Stimulated activated CD4-positive, alpha-beta T cell treated with anti-CD3 and anti-CD28 coated beads, Interleukin-12 subunit alpha, Interleukin-12 subunit beta, amount 100 ng/mL, for 4 hours (primary cell): ENCODE measurements at regions not wholly inside any gene's neighbourhood (a gene's known extent, or its start where the extent isn't known, plus 50 kb on each side); places are given as distances from the start of the nearest gene placed in this dataset.

Experiments
- DNase-seq: peaks from one replicate; pipeline ENCODE4 v3.0.0-alpha.2; 2020

DNA sequence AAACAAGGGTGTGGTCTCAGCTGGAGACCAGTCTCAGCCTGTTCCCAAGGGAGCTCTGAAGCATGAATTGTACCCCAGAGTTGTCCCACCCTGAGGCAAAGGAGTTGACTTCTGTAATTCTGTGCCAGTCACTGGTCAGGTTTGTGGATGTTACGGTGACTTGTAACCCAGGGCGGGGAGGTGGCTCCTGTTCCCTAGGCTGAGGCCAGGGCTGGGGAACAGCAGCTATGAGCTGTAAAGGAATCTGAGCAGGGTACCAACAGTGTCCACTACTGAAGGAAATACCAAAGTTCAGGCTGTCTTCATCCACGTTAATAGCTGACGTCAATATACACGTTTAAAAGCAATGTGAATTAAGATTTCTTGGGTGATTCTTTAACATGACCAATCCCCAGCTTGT, 266.2 kb downstream of the ABHD5 start:
- DNase-seq: no peak

DNA sequence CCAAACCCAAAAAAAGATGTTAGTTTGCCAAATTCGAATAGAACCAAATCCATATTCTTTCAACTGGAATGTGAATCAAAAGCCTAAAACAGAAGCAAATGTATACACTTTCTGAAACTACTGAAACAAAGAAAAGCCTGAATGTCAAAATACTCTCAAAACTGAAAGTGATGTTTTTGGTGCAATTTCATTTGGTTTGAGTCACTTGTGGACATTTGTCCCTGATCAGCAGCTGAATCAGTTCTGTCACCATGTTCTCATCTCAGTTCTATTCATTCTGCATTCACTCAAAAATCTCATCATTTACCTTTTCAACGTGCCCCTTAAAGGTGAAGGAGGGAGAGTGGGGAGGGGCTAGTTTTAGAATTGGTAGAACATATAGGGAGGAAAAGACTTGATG, 266.8 kb downstream of the ABHD5 start:
- no peak for DNase-seq

DNA sequence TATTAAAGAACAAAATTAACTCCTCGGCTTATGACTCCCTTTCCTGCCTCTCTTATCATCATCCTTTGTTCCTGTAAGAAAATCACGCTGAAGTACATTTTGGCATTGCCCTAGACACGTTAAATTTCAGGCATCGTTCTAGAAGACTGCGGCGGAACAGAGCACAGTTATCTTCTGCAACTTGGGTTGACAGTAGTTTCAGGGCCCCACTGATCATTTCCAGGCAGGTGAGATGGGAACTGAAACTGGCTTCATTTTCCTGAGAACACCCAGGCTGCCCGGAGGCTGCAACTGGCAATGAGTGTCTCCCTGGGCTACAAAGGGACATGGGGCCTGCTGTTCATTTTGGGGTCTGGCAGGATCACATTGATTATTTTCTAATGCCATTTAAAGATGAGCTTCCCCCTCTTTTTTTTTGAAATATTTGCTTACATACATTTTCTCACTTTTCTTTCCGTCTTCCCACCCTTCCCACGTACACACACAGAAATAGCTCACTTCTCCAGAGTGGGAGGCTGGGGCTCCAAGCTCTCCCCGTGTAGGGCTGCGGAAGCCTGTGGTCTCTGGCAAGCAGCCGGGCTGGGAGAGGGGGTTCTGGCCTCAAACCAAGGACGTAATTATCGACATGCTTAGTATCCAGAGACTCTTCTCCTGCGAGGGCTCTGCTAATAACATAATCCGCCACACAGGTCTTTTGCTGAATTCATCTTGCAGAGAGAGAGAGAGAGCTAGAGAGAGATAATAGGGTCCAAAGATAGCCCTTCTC, 267.4 kb downstream of the ABHD5 start:
- no peak for DNase-seq

DNA sequence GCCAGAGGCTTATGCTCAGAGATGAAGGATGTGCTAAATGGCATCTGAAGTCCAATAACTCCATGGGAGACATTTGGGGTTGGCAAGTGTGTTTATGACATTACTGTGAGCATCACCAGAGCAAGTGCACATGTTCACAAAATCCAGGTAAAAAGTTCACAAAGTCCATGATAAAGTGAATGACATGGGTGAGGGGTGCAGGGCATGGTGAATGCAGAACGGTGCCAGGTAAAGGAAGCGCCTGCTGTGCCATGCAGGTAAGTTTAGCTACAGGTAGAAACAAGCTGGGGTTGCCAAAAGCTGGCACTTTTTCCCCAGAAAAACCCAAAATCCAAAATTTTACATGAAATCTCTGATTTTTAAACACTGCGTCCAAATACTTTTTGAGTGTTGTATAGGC, 268.2 kb downstream of the ABHD5 start:
- DNase-seq: no peak

DNA sequence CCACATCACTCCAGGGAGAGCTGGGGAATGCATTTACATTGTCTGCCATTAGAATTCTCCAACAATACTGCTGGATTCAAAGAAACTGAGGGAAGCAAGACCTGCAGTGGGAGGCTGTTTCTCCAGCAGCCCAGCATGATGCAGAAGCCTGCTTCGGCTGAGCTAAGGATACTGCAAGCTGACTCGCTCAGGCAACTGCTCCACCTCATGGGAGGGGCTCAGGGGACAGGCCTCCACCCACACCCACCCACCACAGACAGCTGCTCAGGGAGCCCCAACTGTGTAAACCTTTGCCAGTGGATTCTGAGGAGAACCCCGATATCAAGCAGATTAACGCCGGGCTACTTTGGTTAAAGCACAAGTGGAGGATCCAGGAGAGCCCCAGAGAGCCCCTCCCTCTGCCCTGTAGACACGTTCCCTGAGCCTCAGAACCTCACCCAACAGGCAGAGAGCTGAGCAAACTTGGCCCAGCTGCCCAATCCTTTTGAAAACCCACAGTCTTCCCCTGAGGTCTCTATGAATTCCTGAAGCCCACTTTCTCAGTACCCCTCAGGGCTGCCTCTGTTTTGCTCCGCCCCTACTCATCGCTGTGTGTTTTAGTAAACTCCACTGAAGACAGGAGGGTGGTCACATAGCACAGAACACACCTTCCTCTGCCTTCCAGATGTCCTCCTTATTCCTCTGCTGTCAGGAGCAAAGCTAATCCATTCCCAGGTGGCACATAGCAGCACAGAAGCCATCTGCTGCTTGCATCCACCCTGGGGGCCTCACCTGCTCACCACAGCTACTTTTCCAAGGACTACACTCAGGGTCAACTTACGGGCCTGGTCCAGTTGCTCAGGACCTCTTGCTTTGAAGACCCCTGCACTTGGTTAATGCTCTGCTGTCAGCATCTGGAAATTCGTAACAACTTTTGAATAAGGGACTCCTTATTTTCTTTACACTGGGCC, 269.0 kb downstream of the ABHD5 start:
- DNase-seq: no peak

DNA sequence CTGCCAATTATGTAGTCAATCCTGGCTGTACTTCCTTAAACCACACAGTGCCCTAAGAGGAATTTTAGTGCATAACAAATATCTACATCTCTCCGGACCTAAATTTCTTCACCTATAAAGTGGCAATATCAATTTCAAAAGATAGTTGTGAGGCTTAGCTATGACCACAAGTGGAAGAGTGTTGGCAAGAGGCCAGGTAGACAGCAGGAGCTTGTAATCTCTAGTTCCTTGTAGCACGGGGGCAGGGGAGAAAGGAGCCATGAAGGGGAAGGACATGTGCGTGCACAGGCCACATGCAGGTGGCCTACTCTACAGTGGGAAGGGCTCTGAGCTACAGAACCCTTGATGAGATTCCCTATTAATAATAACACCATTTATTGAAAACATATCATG, 269.7 kb downstream of the ABHD5 start:
- DNase-seq: no peak

DNA sequence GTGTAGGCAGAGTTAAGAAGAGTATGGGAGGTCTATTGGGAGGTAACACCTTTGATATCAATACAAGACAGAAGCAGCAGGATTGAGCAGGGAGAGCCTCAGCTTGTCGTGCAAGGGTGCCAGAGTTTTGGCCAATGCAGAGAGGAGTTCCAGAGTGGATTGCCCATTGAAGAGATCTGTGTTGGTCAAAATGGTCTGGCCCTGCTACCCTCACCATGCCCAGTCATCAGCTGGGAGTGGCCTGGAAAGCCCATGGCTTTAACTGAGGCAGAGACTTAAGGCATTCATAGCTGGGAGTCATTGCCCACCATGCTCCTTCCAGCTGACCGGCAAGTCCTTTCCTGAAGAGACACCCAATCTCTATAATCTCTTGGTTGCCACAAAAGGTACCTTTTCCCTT, 271.3 kb downstream of the ABHD5 start:
- DNase-seq: no peak

DNA sequence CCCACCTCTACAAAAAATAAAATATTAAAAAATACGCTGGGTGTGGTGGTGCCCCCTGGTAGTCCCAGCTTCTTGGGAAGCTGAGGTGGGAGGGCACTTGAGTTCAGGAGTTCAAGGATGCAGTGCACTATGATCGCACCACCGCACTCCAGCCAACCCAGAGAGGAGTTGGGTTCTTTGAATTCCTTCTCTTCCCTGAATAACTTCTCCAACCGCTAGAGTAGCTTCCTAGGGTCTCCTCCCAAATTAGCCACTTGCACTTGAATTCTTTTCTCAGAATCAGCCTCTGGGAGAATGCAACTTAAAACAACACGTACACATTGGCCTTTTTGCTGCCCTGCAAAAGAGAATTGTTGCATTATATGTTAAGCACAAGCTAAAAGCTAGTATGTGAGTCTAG, 272.5 kb downstream of the ABHD5 start:
- no peak for DNase-seq

DNA sequence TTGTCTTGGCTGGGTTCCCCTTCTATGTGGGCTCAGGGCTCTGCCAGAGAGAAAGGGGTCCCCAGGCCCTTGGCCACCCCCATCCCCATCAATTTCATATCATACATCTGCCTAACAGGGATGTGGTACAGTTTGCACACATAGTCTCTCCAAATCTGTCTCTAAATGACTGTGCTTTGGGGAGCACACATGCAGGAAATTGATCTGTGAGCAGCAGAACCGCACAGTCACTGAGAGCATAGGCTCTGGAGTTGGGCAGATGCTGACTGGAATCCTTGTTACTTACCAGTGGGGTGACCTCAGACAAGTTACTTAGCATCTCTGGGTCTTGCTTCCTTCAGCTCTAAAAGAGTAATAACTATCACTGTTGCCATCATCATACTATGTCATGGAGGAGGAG, 273.9 kb downstream of the ABHD5 start:
- DNase-seq: no peak

DNA sequence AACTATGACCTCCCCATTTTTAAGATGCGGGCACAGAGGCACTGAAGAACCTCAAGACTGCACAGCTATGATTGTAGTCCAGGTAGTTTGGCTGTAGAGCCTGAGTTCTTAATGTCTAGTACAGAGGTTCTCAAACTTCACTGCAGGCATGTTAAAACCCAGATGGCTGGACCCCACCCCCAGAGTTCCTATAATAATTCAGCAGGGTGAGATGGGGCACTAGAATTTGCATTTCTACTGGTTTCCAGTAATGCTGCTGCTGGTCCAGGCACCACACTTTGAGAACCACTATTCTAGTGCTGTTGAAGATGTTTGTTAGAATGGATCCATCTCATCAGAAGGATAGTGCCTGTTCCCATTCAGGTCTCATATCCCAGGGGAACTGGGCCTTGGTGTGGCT, 274.9 kb downstream of the ABHD5 start:
- no peak for DNase-seq

DNA sequence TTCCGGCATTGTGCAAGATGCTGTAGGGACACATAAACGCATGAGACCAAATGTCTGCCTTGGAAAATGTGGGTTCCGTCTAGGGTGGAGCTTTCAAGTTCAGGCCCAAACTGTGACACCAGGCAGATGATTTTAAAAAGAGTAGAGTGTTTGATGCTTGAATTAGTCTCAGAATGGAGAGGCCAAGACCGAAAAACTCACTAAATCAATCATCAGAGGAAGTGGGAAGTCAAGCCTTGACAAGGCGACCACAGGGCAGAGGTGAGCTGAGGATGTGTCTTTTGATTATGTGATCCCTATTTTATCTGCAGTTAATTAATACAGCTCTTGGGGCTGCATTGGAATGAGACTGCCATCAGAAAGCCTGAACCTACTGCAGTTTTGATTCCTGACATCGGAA, 275.4 kb downstream of the ABHD5 start:
- DNase-seq: no peak

DNA sequence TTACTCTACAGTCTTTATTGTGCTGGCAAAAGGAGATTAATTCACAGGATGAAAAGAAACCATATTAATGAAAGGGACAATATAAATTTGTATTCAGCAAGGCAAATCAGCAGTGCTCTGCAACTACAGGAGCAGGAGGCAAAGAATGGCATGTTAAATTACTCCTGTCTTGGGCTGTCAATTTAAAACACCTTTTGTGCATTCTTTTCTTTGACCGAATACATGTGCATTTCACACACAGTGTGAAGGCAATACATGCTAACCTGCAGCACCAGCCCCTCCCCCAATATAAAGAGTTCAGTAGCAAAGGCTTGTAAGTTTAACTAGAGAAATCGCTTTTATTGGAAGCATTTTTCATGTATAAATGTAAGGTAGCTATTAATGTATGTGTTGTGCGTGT, 275.2 kb upstream of the TOPAZ1 start:
- no peak for DNase-seq

DNA sequence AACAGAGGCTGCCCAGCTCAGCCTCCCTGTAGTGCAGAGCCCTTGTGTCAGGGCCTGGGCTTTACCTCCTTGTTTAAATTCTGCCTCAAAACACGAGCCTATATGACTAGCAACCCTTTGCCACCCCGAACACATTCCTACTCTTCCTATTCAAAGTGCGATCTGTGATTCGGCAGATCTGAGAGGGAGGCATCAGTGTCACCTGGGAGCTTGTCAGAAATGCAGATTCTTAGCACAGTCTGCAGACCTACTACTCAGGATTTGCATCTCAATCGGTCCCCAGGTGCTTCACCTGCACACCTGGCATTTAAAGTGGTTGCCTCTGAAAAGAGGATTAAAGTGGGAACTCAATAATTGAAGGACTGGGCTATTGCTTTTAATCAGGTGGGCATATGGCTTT, 273.2 kb upstream of the TOPAZ1 start:
- no peak for DNase-seq

DNA sequence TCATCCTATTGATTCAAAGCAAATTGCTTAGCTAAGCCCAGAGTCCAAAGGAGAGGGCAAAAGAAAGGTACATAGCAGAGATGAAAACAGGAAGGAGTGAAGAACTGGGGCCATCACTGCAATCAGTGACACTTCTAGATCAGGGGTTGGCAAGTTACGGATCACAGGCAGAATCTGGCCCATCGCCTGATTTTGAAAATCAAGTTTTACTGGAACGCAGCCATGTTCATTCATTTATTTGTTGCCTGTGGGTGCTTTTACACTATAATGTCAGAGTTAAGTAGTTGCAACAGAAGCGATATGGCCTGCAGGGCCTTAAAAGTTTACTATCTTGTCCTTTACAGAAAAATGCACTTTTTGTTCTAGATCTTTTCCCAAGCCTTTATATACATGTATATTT, 271.7 kb upstream of the TOPAZ1 start:
- DNase-seq: no peak

DNA sequence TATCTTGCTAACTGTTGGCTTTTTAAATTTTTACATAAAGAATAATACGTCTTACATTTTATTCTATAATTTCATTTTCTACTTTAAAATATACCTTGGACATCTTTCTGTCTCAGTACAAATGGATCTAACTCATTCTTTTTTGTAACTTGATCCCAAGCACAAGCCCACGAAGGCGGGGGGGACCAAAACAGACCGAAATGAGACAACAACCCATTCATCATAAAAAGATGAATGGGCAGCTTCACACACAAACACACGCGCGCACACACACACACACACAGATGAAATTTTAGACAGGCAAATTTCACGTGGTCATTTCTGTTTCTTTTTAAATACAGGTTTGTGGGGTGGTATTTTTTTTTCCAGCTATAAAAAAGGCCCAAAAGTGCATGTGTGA, 271.3 kb upstream of the TOPAZ1 start:
- DNase-seq: no peak

DNA sequence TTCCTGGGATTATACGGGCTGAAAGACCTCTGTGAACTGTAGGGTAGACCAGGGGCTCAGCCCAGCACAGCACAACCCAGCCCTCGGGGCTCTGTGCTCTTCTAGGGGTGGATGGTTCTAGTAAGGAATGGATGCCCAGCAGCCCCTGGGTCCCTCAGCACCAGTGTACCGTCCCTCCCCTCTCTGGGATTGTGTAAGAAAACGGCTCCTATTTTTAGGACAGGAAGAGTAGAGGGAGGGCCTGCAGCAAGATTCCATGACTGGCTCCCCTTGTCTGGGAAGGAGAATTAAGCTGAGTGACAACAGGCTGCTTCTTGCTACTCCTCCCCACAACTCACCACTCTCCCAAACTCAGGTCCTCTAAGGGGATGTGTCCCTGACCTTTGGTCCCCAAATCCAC, 270.8 kb upstream of the TOPAZ1 start:
- no peak for DNase-seq

DNA sequence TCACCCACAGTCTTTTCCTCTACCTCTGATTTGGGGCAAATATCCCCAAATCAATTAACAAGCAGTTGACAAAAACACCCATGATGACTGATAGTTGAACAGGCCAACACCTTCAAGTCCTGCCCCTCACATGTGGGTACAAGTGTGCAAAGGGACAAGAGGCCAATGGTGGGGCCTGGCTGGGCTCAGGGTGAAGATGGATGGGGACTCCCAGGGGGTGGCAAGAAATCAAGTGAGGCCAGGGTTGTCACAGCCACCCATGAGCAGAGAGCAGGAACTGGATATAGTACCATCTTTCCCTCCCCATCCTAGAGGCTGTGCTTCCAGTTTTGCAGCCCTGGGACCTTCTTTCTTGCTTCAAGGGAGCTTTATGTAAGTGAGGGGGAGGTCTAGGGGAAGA, 270.2 kb upstream of the TOPAZ1 start:
- DNase-seq: no peak

DNA sequence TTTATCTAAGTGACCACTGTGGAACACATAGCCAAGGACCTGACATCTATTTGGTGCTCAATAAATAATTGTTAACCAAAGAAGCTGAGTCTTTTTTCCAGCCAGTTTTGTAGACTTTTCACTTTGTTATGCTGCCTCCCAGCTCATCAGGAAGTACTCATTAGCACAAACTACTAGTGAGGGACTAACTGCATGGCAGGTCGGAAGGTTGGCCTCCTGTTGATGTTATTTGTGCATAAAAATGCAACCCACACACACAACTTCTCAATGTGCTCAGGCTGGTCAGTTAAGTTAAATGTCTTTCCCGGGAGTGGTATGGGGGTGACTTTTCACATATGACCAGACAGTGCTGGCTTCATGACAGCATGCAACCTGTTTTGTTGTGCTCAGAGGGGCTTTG, 263.0 kb upstream of the TOPAZ1 start:
- no peak for DNase-seq

DNA sequence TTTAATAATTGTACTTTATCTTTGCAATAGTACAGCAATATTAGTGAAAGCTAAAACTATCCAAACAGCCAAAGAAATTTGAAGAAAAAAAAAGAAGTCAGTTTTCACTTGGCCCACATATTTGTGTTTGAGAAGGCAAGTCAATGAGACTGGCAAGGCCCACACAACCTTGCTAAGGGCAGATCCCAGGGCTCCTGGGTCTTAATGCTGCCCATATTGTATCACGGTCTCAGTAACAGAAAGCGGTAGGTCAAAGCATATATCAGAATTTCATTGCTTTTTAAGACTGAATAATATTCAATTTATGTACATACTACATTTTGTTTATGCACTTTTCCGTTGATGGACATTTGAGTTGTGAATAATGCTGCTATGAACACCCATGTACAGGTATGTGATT, 262.0 kb upstream of the TOPAZ1 start:
- no peak for DNase-seq

DNA sequence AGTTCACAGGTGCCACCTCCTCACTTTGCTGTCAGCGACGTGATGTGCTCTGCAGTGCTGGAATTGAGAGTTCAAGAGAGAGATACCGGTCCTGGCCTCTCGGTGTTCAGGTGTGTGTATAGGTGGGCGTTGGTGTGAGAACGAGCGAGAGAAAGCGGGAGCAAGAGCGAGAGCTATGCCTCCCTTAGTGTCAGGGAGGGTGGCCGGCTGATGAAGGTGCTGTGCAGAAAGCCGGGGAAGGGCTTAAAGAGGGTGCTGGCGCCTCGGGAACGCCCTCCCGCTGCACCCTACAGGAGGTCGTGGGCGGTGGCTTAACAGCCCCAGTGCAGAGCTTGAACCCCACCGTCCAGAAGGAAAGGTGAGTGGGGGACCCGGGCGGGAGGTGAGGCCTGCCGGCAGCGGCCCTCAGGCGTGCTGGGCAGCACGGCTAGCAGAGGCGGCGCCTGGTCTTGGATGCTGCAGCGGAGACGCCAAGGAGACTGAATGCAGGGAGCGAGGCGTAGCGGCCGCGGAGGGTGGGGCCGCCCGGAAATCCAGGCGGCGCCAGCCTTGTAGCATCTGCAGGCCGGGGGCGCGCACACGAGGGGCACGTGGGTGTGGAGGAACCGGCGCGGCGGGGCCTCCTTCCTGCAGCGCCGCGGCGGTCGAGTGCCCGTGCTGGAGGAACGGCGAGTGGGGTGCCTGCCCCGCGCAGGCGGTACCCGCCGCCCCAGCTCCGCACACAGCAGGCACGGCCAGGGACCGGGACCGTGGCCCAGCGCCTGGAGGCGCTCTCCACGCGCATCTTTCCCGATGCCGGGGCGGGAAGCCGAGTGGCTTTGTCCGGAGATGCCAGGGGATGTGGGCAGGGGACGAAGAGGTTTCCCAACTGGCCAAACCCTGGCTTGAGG, 246.8 kb upstream of the TOPAZ1 start:
- peak; percentile 16 for DNase-seq

DNA sequence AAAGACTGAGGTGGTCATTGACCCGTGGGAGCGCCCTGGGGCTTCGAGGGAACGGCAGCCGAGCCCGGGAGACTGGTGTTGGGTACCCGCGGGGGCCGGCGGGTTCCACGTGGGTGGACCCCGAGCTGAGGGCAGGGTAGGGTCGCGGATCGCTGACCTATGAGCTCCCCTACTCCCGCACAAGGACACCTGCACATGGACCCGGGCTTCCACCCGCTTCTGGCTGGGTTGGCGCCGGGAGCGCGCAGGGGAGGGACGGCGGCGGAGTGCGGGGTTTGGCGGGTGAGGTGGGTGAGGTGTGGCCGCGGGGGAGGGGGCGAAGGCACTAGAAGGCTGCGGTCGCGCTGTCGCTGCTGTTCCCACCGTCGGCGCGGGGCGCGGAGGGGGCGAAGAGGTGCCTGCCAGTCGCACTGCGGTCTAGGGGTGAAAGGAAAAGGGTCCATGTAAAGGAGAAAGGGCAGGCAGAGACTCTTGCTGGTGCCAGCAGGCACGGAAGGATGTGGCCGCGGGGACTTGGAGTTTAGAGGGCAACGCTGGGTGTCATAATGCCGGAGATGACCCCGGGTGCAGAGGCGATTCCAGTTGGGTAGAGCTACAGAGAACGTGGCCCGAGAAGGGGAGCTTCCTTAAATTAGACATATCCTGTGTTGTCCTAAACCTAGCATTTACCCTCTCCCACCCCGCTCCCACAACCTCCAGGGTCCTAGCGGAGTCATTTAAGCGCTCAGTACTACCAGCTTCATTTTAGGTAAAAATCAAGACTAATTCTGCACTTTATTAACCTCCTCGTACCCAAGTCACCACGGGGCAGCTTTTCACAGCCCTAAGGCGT, 245.9 kb upstream of the TOPAZ1 start:
- DNase-seq: peak; percentile 14
